GM19438 (cell line): ENCODE measurements at regions not wholly inside any gene's neighbourhood (a gene's known extent, or its start where the extent isn't known, plus 50 kb on each side); places are given as distances from the start of the nearest gene placed in this dataset.
"Not testable (repeated sequence)": the region's sequence is repeated elsewhere in the genome, so short reads cannot be mapped to it uniquely, and the experiment has no call there.

ENCODE experiments used
- ATAC-seq: cut with Tn5 transposase; IDR thresholded peaks from one replicate; pipeline ENCODE4 v1.9.1; 2021; ENCODE audit warnings: low read depth; ENCODE audit not compliant: unreplicated experiment

DNA sequence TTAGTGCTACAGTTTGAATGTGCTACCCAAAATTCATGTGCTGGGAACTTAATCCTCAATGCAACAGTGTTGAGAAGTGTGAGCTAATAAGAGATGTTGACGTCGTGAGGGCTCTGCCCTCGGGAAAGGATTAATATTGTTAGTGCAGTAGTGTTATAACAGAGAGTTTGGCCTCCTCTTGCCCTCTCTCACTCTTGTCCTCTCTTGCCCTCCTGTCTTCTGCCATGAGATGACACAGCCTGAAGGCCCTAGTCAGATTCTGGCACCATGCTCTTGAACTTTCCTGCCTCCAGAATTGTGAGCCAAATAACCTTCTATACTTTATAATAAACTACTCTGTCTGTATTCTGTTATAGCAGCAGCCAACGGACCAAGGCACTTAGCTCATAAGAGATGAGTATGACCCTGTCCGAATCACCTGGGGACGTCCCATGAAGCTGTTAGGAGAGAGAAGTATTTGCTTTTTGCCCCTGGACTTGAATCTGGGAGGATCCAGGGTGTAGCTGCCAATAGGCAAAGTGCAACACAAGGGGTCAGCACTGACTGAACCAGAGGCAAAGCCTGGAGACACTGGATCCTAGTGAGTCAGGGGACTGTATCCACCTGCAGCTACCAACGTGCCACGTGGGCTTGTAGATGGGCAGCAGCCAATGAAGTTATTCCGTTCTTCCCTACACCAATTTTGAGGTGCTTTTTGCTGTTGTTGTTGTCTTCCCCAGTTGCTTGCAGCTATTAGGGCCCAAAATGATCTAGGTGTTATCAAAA lies 233.7 kb downstream of the THBS2 start:
- ATAC-seq = no peak

DNA sequence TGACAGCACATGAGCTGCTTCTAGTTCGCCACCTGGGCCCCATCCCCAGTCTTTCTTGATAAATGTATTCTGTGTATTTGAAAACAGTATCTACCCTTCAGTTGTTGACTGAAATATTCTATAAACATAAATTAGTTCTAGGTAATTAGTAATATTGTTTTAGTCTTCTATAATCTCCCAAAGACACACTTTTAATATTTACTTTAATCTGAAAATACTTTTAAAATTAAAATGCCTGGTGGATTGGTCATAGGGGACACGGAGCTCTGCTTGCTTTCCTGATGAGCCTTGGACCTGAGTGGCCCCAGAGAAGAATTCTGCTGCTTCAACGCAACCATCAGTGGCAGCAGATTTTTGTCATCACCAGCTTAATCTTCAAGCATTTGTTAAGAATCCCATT lies 234.5 kb downstream of the THBS2 start:
- no peak for ATAC-seq

GRCh38 chr6:169016758-169017157 lies 236.9 kb downstream of the THBS2 start:
- ATAC-seq = no peak

DNA sequence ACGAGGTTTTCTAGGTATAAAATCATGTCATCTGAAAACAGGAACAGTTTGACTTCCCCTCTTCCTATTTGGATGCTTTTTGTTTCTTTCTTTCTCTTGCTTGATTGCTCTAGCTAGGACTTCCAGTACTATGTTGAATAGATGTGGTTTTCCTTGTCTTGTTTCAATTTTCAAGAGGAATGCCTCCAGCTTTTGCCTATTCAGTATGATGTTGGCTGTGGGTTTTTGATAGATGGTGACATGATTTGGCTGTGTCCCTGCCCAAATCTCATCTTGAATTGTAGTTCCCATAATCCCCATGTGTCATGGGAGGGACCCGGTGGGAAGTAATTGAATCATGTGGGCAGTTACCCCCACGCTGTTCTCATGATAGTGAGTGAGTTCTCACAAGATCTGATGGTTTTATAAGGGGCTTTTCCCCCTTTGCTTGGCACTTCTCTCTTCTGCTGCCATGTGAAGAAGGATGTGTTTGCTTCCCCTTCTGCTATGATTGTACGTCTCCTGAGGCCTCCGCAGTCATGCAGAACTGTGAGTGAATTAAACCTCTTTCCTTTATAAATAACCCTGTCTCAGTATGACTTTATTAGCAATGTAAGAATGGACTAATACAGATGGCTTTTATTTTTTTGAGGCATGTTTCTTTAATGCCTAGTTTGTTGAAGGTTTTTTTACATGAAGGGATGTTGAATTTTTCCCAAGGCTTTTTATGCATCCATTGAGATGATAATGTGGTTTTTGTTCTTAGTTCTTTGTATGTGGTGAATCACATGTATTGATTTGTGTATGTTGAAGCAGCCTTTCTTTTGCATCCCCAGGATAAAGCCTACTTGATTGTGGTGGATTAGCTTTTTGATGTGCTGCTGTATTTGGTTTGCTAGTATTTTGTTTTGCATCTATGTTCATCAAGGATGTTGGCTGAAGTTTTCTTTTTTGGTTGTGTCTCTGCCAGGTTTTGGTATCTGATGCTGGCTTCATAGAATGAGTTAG lies 239.1 kb downstream of the THBS2 start:
- no peak for ATAC-seq

GRCh38 chr6:169009628-169010027 lies 244.0 kb downstream of the THBS2 start:
- ATAC-seq = no peak

- no peak for ATAC-seq
Observed at GRCh38 chr6:169008641-169009257, 244.9 kb downstream of the THBS2 start.

DNA sequence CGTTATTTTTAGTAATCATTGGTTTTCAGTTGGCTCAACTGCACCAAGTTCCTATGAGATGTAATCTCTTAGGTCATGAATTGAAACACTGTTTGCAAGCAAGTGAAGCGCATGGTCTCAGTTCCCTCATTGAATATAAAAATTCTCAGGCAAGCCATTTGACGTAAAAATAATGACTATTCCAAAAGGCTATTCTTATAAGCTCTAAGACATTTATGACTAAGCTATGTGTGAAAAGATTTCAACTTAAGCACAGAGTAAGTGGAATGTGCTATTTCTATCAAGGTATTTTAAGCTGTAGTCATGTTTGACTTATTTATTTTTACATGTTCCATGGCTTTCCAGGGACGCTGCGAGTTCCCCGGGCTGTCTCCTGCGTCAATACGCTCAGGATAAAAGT lies 248.5 kb downstream of the THBS2 start:
- no peak for ATAC-seq

DNA sequence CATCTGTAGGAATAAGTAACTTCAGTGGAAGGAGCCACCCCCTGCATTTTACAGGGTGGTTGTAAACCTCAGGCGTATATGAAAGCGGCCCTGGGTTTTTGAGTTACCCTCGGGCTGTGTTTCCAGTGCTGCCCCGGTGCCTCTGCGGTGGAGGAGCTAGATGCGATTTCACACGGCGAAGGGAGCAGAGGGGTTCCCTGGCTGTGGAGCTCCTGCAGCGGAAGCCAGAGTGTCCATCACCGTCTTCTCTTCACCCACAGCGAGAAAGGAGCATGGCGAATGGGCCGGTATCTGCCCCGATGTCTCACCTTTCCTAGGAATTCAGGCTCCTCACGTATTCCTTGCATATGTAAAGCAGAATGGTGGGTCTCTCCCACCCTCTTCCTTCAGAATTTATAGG lies 253.6 kb downstream of the THBS2 start:
- no peak for ATAC-seq

DNA sequence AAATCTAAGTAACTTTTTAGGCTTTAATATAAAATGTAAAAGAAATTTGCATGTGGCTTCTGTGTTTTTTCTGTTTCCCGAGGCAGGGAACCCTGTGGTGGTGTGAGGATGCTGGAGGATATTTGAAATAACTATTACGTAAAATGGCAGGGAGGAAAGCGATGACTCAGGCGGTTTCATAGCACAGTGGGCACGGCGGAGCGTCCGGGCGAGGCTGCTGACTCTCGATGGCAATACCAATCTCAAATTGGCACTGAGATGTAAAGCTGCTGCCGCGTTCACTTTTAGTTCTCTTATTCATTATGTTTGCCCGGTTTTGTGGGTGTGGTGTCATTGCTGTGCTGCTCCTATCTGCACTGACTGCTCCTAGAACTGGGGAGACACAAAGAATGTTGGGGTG lies 254.3 kb downstream of the THBS2 start:
- ATAC-seq = no peak

- ATAC-seq = no peak
Observed at GRCh38 chr6:168996356-168996625, 257.4 kb downstream of the THBS2 start.

DNA sequence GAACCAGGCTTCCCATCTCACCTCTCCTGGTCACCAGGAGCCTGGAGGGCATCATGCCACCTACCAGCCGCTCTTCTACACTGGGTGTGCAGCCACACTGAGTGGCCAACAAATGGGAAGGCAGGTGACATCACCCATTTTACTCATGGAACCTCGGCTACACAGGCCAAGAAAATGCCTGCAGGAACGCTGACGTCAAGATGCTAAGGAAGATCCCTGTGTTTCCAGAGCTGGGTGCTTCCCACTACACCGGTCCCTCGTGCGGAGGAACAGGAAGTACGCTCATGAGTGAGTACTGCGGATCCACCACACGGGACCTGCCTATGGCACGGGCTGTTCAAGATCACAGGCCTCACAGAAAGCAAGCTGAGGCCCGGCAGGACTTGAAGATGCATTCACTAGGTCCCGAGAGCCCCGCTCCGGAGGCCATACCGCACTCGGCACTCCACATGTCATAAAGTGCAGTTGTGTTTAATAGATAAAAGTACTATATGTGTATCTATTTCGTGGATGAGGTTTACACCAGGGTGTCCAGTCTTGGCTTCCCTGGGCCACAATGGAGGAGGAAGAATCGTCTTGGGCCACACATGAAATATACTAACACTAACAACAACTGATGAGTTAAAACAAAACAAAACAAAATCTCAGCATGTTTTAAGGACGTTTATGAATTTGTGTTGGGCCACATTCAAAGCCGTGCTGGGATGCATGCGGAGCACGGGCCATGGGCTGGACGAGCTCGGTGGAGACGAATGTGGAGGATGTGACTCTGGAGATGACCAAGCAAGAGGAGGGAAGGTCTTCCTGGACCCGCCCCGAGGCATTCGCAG lies 257.9 kb downstream of the THBS2 start:
- no peak for ATAC-seq

DNA sequence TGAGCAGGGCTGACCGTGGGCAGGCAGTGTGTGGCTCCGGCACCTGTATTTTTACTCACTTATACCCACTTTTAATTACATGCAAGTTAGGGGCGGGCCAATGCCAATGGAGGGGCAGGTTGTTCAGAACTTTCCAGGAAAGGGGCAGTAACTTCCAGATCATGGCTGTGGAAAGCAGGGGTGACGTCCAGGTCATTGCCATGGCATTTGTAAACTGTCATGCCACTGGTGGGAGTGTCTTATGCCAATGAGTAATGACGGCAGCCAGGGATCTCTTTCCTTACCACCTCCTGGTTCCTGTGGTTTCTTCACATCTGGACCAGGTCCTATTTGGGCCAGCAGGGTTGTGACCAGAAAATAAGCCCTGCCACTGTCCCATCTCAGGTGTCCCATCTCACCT lies 258.7 kb downstream of the THBS2 start:
- ATAC-seq = no peak

- no peak for ATAC-seq
Observed at GRCh38 chr6:168992446-168993144, 261.1 kb downstream of the THBS2 start.

DNA sequence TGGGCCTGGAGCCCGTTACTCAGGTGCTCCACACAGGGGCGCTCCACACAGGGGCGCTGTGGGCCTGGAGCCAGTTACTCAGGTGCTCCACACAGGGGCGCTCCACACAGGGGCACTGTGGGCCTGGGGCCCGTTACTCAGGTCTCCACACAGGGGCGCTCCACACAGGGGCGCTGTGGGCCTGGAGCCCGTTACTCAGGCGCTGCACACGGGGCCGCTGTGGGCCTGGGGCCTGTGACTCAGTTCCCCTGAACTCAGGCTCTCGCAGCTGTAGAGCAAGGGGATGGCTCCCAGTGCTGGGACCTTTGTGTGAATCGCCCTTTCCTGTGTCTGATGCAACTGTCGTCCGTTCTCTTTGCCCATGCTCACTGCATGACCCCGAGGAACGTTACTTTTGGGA lies 262.0 kb downstream of the THBS2 start:
- ATAC-seq = not testable (repeated sequence)

DNA sequence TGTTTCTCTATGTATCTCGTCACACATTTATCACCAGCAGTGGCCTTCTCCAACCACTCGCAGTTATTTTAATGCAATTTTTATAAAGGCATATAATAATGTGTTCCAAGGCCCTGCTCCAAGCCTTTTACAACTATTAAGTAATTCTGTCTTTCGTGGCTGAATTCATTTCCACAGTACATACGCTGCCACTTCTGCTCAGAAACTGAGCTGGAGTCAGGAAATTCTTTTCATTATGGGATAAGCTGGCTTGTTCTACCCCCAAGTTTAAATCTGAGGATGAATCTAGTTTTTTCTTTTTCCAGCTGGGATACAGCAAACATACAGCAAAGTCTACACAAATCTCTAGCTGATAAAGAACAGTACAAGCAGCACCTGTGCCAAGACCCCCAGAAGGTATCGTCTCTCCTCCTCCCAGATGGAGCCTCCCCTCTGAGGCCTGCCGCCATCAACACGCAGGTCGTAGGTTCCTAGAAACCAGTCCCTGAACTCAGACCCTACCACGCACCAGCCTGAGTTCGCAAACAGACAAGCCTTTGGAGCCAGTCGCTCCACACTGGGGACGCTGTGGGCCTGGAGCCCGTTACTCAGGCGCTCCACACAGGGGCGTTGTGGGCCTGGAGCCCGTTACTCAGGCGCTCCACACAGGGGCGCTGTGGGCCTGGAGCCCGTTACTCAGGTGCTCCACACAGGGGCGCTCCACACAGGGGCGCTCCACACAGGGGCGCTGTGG lies 263.5 kb downstream of the THBS2 start:
- ATAC-seq = no peak

GRCh38 chr6:168989421-168989820 lies 264.2 kb downstream of the THBS2 start:
- no peak for ATAC-seq

GRCh38 chr6:168988801-168989200 lies 264.8 kb downstream of the THBS2 start:
- no peak for ATAC-seq

DNA sequence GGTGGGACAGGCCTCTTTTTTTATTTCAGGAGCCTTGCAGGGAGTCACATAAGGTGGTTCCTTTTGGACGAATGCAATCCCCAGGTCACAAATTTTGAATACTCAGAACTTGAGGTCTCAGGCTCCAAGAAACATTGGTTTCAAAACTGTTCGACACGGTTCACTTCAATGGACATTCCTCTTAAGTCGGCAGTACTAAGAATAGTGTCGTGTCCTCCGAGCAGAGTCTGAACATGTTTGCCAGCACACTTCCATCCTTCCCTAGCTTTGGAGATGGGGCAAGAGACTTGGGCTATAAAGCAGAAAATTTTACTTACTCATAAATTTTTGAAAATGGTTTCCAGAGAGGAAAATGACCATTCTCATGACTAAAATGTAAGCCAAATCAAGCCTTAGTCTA lies 265.4 kb downstream of the THBS2 start:
- ATAC-seq = no peak

DNA sequence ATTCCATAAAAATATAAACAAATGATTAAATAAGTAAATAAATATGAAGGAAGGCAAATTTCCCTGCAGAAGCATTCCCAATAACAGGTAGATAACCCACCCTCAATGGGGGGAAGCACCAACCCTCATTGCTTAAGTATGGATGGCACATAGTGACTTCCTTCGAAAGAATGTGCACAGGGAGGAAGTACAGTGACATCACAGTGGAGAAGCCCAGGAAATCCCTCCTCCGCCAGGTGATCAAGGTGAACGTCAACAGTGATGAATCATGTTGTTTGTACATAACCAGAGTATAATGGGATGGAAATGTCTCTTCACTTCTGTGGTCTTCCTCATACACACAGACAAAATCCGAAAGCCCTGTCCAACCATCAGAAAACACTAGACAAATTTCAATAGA lies 267.9 kb downstream of the THBS2 start:
- no peak for ATAC-seq
